Stimulated activated CD8-positive, alpha-beta memory T cell treated with anti-CD3 and anti-CD28 coated beads, Interleukin-7, amount 100 ng/mL, for 48 hours (primary cell): ENCODE measurements at regions not wholly inside any gene's neighbourhood (a gene's known extent, or its start where the extent isn't known, plus 50 kb on each side); places are given as distances from the start of the nearest gene placed in this dataset.

ENCODE experiments used
- DNase-seq, 2 donors: peaks; one replicate each; pipeline ENCODE4 v3.0.0-alpha.2; 2020; ENCODE audit warnings: low read depth in 1 of 2; ENCODE audit errors: extremely low read depth in 1 of 2

DNA sequence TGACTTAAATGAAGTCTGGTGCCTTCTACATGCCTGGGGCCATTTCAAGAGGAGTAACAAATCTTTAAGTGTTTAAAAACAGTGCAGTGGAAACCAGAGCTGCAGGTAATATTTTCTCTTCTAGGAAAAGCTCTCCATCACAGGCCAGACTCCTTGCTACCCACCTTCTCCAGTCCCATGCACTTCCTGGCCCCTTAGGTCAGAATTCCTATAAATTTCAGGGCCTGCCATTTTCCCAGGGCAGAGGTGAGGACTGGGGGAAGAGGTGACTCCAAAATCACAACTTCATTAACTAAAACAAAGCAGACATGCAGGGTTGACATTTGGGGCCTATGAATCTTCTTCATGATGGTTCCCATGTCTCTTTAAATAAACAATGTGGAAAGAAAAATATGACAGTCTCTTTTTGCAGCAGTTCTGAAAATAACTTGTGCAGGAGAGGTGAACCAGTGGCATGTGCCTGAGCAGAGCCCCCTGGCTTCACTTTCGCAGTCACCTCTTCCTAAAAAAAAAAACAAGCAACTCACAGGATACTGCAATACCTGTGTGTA, 63.7 kb upstream of the TANC1 start:
- DNase-seq, result no peak

GRCh38 chr2:158905341-158905740, 63.1 kb upstream of the TANC1 start:
- no peak for DNase-seq

GRCh38 chr2:158905784-158906183, 62.7 kb upstream of the TANC1 start:
- DNase-seq, result no peak

GRCh38 chr2:158907926-158908456, 60.4 kb upstream of the TANC1 start:
- no peak for DNase-seq

DNA sequence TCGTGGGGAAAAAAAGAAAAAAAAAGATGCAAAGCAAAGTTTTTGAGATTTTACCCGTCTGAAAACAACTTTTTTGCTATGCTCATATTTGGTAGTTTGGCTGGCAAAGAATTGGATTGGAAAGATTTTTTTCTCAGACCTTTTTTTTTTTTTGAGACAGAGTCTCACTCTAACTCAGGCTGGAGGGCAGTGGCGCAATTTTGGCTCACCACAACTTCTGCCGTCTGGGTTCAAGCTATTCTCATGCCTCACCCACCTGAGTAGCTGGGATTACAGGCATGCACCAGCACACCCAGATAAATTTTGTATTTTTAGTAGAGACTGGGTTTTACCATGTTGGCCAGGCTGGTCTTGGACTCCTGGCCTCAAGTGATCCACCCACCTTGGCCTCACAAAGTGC, 56.3 kb upstream of the TANC1 start:
- no peak for DNase-seq

GRCh38 chr2:158912765-158913164, 55.7 kb upstream of the TANC1 start:
- DNase-seq, result no peak

- no peak for DNase-seq
These were observed 54.4 kb upstream of the TANC1 start for GRCh38 chr2:158914066-158914465.

DNA sequence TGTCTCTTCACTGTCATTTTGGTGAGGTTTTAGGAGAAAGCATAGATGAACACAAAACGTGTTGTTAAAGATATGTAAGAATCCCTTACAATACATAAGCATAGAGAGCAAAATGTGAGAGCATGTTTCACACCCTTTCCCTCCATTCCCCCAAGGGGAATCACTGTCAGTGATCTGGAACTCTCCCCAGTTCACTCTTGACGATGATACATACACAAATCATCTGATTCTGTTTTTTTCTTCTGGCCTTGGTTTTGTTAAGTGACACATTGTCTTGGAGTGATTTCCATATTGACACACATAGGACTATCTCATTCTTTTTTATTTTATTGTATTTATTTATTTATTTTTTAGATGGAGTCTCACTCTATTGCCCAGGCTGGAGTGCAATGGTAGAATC, 53.7 kb upstream of the TANC1 start:
- no peak for DNase-seq

DNA sequence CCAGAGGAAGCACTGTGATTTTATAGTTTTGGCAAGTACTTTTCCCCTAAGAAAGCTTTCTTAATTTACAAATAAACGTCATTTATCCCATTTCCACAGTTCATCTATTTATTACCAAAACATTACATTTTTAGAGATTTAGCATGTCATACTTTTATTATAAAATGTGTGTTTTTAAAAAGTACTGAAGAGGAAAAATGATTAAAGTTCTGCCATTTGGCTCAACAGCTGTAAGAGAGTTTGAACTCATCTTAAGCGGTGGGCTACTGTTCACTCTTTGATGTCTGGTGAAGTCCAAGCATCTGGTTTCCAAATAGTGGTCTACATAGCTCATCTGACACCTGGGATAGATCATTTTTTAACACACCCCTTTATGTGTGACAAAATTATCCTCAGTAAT, 51.3 kb upstream of the TANC1 start:
- DNase-seq, result no peak

DNA sequence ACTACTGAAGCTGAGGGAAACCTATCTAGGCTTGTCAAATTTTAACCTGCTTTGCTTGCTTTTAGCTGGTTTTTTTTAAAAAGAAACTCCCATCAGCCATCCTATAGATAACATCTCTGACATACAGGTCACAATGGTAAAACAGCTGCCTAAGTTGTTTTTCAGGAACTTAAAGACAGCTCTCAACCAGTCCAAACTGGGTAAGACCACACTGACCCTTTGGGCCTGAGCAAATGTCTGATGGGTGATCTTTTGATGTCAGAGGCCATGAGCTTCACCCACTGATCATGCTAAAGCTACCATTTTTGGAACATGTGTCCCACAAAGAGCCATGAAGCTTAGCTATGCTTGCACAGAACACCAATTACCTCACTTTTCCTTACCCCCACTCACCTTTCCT, 50.0 kb upstream of the TANC1 start:
- no peak for DNase-seq
